IPS-NIHi11 (cell line): ENCODE measurements at regions not wholly inside any gene's neighbourhood (a gene's known extent, or its start where the extent isn't known, plus 50 kb on each side); places are given as distances from the start of the nearest gene placed in this dataset.

Experiments
- DNase-seq: peaks from one replicate; pipeline ENCODE4 v3.0.0; 2012; ENCODE audit warnings: mixed read lengths, low spot score

DNA sequence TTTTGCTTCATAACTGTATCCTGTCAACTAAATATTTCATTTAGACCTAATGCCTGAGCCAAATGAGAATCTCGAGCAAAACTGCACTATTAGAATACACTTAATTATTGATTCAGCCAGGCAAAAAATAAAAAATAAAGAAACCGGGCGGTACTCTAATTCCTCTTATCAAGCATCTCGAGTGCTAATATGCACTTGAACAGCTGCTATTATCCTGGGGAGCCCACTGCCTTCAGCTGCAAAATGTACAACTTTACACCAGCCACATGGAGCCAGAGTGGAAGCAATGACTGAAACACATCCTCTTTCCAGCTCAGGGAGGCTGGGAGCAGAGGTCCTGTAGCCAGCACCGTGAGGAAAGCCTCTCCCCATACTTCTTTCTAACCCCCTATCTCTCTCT, 390.0 kb upstream of the CADM1 start:
- DNase-seq, result no peak

DNA sequence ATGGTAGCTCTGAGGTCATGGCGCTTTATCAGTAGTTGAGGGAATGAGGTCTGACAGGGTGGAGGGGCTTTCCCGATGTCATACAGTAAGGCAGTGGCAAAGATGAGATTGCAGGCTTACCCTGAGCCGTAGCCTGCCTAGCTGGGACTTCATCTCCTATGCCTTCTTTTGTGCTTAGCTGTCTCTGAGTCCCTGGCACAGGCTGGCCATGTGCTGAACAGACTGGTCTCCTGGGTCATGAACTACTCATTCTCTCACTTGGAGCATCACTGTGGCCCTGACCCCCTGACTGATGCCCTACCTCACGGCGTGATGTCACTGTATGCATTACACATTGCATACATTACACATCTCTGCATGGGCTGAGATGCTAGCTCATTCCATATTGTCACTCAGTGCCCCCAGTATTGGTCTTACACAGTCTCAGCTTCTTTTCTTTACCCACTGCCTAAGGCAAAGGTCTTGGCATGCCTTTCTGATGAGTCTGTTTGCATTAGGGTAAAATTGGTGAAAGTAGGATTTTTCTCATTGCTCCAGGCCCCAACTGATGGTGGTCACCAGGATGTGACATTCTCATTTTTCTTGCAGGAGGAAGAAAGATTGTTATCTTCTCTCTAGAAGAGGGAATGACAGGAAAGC, 389.4 kb upstream of the CADM1 start:
- no peak for DNase-seq

DNA sequence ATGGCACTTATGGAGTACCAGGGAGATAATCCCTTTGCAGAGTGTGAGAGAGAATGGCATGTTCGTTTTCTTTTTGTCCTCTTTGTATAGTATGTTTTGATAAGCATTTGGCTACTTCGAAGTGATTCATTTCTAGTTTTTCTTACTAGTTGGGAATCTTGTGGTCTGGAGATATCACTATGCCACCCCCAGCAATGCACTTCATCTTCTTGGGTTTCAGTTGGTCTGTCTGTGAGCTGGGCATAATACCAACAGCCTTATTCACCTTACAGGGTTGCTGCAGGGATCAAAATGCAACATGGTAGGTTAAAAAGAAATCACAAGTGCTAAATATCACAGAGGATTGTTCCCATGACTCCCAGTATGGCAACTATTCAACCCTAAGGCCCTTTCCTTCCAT, 387.8 kb upstream of the CADM1 start:
- DNase-seq, result no peak

DNA sequence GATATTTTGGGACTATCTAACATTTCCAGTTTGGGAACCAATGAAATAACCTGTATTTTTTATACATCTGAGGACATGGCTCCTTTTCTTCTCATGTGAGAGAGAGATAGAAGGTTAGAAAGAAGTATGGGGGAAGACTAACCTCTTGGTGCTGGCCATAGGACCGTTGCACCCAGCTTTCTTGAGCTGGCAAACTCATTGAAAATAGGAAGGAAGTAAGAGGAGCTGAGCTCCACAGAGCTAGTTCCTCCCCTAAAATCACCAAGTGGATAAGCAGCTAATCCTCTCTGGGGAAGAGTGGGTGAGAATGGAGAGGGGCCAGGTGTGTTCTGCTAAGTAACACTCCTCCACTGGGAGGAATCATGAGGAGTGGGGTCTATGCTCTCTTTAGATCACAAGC, 387.4 kb upstream of the CADM1 start:
- no peak for DNase-seq

DNA sequence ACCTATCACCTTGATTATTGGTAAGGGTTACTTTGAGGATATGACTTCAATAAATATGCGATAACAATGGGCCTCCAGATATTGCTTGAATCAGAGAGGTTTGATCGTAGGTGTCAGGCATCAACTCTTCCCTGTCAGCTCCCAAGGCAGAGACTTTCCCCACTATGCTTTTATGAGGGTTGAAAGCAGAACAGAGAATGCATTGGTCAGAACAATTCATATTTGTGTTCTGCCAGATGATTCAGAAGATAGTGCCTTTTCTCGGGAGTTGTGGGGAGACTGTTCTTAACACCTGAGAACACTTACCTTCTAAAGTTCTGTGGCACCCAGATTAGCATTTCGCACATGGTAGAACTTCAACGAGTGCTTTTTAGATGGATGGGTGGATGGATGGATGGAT, 386.3 kb upstream of the CADM1 start:
- no peak for DNase-seq

DNA sequence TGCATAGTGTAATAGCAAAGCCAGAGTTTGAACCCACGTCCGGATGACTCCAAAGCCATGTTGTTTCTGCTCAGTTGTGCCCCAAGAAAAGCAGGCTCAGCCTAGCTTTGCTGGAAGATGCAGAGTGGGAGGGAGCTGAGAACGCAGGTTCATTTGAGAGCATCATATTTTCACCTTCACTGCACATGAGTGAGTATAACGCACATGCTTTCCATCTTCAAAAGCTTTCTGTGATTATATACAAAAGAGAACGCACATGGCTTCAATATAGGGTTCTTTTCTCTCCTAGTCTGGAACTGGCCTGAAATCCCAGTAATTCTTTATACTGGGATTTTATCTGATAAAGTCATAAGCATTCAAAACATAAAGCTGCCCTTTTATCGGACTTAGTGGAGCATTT, 385.5 kb upstream of the CADM1 start:
- DNase-seq, result no peak

DNA sequence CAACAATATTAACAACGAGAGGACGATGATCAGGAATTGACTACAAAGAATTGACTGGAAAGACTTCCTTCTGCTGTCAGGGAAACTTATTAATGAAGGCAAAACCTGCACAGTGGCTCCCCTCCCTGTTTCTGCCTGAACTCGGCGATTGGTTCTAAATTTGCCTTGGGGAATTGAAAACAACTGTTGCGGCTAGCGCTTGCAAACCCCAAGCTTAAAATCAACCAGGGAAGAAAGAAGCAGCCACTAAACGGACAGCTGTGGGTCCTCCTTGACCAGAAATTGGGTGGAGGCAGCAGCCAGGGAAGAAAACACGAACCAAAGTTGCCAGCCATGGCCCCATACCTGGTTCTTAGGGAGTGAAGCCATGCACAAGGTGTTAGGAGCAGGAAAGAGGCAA, 383.5 kb upstream of the CADM1 start:
- DNase-seq, result no peak

DNA sequence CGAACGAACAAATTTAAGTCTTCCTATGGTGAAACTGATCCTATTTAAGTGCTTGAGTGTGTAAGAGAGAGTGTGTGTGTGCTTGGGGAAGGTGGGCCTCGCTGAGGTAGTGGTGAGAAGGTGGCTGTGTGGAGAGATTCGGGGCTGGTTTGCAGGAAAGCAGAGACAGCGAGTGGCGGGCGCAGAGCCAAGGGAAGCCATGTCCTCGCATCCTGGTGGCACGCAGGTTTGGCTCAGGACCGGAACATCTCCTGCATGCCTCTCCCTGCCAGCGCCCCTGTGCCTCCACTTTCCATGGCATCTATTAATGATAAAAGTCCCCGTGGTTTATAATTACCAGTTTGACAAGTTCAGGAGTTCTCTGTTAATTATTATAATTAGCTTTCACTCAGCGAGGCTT, 383.1 kb upstream of the CADM1 start:
- DNase-seq, result no peak

DNA sequence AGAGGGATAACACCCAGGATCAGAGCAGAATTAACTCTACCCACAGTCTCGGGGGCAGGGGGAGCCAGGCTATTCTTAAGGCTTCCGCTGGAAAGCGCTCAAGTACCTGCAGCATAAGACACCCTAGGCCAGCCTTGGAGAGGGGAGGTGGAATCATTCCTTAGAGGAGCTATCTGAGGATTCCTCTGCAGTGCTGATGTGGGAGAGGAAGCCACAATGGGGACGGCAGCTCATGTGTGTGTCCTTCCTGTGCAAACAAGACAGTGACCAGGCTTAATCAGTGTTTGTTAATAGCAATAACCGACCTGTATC, 382.2 kb upstream of the CADM1 start:
- no peak for DNase-seq

DNA sequence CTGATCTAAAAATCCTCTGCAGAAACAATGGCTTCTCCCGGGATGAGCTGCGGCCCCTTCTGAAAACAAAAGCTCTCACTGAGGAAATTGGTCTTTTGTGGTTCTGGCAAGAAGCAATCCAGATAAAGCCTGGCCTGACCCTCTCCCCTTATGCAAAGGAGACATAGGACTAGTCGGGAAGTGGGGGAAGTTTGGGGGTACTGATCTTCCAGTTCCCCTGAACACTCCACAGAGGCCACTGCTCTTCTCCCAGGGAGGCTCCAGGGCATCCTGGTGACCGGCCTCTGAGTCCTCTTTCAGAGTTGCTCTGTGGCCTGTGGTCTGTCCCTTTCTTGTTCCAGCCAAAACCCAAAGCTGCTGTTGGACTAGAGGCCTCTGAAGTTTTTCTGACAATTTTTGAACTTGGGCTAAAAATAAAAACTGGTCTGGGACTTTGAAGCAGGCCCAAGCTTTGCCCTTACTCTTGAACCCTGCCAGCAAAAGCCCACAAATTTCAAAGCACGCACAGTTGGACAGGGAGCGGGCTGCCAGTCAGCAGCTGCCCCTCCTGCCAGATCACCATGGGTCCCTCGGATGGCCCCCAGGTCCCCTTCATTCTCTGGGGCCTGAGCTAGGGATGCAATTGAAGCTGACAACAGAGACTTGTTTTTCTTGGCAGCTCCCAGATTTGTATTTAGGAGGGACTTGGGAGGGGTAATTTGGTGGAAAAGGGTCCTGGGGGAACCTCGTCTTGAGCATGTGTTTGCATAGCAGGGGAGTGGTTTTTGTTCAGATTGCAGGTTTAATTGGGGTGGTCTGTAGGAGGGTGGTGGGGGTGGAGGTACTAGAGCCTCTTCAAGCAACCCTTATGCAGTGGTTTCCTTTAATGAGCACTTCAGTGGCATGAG, 381.6 kb upstream of the CADM1 start:
- no peak for DNase-seq

DNA sequence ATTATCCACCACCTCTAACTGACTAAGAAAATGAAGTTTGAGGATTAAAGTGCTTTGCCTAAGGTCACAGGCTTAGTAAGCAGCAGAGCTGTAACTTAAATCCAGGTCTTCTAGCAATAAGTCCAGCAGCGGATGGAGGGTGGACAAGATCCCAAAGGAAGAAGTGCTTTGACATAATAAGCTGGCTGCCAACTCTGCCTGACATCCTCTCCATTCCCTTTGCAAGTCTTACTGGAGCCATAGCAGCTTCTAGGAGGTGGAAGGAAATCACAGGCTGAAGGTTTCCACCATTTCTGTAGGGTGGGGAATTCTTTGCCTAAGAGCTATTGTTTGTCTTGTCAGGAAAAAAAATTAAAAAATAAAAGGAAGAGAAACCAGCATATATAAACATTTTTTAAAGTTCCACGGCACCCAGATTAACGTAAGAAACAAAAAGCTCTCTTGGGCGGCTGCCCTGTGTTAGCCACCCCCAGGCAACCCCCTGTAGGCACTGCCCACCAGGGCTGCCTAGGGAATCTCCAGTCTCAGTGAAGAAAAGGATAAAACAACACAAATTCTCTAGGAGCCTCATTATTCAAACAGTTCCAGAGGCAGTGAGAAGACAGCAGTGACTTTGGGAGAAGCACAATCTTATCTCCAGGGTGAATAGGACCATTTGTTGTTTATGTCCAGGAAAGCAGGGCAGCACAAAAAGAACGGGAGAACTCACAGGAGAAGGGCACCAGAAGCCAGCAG, 380.8 kb upstream of the CADM1 start:
- DNase-seq, result no peak

DNA sequence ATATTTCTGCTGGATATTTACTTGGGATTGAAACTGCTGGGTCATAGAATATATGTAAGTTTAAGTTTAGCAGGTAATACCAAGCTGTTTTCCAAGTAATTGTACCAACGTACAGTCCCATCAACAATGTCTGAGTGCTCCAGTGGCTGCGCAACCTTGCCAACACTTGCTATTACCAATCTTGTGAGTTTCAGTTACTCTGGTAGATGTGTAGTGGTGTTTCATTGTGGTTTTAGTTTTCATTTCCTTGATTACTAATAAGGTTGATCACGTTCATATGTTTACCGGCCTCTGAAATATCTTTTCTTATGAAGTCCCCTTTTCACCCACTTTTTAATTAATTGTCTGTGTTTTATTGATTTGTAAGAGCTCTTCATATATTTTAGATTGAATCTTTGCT, 370.6 kb upstream of the CADM1 start:
- no peak for DNase-seq

DNA sequence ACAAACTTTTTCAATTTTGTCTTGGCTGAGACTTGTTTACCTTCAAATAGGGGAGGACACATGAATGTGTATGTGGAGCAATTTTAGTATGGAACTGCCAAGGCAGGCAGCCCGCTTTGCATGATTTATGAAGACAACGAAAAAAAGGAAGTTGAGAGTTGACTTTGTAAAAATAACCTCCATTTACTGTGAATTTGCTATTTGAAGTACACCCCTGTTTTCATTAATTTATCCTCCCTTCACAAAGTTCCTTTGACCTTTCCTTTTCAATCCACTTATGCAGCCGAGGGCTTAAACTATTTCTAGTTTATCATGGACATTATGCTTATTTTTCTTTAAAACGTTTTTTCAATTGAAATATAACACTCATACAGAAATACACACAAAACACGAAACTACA, 369.6 kb upstream of the CADM1 start:
- DNase-seq, result no peak

DNA sequence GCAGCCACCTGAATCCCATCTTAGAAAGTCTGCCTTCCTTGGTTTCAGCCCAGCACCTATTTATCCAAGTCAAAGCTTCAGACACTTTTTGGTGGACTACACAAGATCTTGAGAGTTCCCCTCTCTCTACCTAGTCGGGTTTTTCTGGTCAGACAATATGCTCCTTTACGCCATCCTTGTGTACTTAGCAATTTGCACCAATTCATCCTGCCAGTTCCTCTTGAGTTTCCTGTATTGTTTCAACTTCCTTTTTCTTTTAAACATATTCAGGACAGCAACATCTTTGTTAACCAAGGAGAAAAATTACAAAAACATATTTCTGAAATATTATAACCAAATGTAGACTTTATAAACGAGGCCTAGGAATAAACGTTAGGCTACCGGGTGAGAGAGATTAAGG, 368.2 kb upstream of the CADM1 start:
- no peak for DNase-seq

DNA sequence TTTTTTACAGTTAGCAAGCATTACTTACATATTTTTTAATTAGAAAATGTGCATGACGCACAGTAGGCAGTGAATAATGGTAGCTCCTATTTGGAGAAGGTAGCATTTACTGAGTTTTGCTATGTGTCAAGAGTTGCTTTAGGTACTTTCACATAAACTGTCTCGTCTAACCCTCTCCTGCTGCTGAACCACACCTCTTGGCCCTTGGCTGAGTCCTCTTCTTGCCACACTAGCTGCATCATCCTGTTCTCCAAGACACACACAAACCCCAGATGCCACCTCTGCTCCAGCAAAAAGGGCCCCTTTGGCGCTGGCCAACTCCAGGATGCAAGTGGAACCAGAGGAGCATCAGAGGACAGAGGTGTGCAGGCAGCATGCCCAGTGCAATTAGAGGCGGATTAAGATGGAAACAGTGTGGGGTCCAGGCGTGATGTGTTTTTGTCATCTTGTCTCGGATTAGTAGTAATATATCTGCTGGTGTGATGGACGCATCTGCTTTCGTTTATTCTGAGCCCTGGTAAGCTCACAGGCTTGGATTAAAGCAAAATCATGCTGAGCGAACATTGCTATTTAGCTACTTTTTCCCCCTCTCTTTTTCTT, 367.0 kb upstream of the CADM1 start:
- no peak for DNase-seq

DNA sequence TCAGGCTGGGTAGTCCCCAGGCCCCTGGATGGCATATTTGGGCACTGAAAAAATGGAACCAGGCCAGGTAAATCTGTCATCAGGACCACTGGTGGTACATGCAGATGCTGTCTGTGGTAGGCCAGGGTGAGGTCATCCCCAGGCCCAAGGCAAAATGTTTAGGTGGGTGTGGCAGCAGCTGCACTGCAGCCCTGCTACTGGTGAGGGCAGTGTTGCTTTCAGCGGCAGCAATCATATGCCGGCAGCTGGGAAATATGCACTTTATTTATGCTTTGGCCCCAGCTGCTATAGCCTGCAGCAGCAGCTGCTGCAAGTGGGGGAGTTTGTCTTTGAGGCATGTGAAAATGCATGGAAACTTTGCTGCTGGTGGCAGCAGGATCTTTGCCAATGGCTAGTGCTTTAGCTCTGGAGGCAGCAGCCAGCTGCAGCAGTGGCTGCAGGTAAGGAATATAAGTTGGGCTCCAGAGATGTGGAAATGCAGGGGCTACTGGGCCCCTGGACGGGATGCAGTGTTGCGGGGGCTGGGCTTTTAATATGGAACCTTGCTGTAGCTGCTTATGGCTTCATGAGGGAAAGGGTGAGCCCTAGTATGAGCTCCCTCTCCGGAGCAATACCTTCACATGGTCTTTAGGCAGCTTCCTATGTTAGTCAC, 365.7 kb upstream of the CADM1 start:
- peak; percentile 71 for DNase-seq

DNA sequence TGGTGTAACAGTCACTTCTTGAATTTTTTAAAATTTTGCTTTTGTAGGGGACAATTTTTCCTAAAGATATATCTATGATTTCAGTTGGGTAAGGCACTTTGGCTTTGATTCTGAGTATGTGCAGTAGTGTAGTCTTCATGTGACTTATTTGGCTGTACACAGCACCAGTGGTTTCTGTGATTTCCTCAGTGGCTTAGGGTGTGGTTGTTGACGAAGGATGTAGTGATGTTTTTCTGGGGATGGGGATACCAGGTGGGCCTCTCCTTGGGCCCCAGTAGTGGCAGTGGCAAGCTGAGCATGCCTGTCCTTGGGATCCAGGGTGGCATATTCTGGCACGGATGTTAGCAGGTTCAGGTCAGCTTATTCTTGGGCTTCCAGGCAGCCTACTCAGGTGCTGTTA, 364.9 kb upstream of the CADM1 start:
- no peak for DNase-seq

DNA sequence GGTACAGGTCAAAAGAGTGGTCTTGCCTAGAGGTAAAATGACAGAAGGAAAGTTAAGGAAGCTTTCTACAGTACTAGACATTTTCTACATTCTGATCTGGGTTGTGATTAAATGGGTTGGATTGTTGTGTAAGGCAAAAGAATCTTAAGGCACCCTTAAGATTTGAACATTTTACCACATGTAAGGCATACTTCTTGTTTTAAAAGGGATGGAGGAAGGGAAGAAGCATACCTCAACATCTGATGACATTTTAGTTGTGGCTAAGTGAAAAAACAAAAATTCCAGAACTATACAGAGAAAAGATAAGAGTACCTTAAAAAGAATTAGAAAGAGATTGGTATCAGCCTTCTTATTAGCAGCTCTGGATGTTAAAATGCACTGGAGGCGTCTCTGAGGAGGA, 356.0 kb upstream of the CADM1 start:
- DNase-seq, result no peak

DNA sequence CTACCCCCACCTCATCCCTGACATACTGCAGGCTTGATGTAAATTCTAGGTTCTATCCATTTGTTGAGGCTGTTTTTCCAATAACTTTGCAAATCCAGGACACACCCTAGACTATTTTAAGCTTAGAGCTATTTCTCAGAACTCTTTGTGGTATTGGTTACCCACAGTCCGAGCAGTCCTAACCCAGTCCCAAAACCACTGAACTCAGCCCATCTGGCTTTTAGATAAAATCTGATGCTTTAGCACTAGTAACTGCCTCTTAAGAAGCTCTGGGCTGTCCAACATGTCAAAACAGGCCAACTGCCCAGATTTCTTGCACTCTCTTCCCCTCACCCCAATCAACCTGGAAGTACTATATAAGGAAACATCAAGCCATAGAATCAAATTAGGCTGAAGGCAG, 344.4 kb upstream of the CADM1 start:
- no peak for DNase-seq

DNA sequence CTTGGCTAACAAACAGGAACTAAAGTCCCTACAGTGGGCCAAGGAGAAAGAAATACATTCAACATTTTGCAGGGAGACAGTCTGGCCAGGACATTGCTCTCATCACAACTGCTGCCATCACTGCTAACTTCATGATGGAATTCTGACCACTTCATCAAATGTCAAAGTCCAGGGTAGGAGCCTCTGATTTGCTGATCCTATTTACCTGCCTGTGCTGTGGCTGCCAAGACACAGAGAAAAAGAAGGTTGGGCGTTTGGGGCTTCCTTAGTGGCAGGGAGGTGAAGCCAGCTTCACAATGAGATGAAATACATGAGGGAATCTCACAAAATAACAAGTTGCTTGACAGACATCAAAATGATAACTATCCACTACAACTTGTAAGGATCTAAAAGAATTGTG, 343.9 kb upstream of the CADM1 start:
- DNase-seq, result no peak

DNA sequence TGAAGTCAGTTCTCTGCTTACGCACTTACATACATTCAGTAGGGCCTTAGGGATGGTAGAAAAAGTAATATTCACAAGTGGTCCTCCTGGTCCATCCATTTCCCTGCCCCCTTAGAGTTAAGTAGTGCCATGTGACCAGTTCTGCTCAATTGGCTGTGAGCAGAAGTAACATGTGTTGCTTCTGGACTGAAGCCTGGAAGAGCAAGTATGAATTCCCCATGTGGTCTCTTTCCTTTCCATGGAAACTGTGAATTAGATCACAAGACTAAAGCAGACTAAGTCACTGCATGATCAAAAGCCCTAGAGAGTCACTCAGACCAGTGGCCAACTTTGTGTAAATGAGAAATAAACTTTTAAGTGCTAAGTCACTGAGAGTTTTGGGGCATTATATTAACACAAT, 341.7 kb upstream of the CADM1 start:
- no peak for DNase-seq

DNA sequence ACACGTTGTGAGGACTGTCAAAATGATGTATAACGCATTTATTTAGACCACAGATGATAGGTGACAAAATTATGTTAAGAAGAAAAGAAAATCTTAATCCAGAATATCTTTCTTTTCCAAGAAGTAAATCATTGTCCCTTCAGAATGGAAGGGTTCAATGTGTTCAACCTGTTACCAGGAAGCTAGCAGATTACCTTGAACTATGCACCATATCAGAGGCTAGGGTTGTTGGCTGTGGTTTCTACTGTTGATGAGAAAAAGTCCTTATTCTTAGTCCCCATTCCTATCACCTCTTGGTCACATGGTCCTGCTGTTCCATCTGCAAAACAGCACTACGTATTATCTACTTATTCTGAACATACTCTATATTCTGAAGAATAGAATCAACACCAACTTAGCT, 339.5 kb upstream of the CADM1 start:
- DNase-seq, result no peak
